D341Med (cell line): ENCODE measurements at regions not wholly inside any gene's neighbourhood (a gene's known extent, or its start where the extent isn't known, plus 50 kb on each side); places are given as distances from the start of the nearest gene placed in this dataset.

Source experiments
- DNase-seq: peaks from one replicate; pipeline ENCODE4 v3.0.0; 2012; ENCODE audit warnings: low spot score

DNA sequence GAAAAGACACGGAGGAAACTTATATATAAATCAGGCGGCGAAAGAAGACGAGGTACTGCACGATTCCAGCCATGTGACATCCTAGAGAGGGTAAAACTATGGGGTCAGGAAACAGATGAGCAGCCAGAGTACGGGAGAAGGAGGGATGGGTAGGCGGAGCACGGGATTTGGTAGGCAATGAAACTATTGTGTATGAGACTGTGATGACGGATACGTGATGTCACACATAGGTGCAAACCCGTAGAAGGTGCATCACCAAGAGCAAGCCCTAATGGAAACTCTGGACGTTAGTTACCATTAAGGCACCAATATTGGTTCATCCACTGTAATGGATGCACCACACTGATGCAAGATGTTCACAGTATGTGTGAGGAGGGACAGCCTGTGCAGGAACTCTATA is 93.8 kb upstream of the MGMT start:
- no peak for DNase-seq

DNA sequence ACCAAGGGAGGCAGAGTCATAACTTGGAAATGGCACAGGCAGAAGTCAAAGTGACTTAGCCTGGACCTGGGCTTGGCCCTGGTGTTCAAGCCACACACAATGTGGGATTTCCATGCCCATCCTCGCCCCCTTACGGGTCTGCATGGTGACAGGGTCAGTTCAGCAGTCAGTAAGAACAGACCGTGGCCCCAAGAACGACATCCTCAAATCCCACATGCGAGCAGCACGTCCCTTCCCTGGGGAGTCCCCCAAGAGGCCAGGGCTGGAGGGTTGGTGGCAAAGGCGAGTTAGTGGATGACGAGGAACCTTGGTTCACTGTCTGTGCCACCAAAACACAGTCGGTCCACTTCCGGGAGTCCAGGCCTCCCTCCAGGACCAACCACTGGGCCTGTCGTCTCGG is 93.3 kb upstream of the MGMT start:
- no peak for DNase-seq

DNA sequence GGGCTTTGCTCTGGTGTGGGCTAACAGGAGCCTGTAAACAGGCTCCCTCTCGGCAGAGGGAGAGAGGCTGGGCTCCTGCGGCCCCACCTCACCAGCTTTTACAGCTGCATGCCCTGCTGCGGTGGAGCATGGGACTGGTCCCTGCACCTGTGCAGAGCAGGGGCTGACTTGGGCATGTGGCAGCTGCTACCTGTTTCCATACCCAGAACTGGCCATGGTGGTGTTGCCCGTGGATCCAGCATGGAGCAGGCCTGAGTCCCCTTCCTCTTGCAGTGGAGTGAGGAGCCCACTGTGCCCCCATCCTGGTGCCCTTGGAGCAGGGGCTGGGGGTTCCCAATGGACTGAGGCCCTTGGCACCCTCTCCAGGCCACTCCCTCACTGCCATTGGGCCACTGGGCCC is 91.9 kb upstream of the MGMT start:
- no peak for DNase-seq

DNA sequence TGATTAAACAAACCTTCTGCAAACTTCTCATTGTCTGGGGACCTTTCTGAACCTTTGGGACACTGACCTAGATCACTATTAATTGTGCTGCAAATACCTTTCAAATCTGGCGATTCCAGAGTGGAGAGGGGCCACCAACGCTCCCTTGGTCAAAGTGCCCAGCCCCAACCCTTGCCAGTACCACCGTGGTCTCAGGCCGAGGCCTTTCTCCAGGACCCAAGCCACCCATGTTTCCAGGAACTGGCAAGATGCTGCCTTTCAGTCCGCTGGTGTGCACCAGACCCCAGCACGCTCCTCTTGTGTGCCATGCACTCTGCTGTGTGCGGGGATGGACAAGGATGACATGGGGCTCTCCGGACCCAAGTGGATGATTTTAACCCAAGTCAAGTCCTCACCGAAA is 91.1 kb upstream of the MGMT start:
- no peak for DNase-seq

DNA sequence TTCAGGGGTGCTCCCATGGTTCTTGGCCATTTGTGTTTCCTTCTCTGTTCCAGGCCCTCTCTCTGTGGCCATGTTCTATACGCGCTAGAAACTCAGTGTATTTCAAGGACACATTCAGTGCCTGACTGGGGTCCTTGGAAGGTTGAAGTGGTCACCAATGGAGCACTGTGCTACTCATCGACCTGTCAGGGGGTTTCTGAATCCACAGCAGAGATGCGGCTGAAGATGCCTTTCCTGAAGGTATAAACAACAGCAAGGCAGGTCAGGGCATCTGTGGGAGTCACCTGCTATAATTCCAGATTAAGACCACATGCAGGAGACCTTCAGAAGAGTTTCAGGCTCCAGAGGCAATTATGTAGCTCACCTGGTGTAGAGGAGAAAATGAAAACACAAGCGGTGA is 86.8 kb upstream of the MGMT start:
- no peak for DNase-seq

GRCh38 chr10:129381741-129382140 is 85.3 kb upstream of the MGMT start:
- no peak for DNase-seq

DNA sequence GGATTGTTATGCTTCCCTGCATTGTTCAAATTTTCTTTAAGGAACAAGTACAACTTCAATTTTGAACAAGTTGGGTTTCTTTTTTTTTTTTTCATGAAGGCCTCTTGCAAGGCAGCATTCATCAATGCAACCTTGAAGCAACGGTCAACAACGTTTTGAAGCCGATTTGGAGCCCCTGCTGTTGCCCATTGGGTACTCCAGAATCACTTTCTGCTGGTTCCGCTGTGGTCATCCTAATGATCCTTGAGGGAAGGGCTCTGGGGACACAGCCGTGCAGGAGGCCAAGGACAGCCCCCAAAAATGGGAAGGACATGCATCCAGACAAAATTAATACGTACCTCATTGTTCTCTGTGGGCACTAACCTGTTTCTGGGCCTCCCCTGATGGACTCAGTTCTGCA is 84.6 kb upstream of the MGMT start:
- DNase-seq: no peak

DNA sequence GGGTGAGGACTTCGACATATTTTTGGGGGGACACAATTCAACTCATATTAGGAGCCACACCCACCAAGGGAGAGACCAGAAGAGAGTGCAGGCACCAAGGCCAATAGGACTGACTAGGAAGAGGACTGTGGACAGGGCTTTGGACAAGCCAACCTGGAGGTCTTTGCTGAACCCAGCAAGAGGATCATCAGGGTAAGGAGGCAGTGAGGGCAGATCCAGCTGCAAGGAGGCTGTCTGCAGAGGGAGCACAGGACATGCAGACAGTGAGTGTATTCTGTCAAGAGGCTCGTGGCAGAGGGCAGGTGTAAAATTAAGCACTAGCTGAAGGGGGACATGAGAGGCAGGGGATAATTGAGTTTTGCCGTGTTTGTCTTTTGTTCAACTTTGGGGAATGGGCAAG is 83.4 kb upstream of the MGMT start:
- DNase-seq: no peak

DNA sequence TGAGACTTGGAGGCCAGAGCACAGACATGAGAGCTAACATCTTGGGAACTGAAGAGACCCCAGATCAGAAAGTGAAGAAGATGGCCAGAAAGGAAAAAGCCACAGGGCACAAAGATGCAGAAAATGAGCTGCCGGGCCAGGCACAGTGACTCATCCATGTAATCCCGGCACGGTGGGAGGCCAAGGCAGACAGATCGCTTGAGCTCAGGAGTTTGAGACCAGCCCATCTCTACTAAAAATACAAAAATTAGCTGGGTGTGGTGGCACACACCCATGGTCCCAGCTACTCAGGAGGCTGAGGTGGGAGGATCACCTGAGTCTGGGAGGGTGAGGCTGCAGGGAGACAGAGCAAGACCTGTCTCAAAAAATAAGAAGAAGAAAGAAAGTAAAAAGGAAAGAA is 81.4 kb upstream of the MGMT start:
- DNase-seq: no peak

- no peak for DNase-seq
Observed at GRCh38 chr10:129386415-129387257, 80.4 kb upstream of the MGMT start.

DNA sequence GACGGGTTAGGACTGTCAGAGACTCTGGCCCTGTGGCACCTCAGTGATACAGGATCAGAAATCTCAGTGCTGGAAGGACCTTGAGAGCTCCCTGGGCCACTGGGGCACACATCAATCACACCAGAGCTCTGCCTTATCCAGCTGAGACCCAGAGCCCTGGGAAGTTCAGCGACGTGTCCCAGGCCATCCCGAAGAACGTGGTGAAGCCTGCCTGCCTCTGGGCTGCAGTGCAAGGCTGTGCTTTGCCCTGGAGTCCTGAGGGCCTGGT is 79.8 kb upstream of the MGMT start:
- no peak for DNase-seq

GRCh38 chr10:129388435-129388834 is 78.6 kb upstream of the MGMT start:
- no peak for DNase-seq

- DNase-seq: no peak
Observed at GRCh38 chr10:129389194-129389593, 77.8 kb upstream of the MGMT start.

GRCh38 chr10:129390147-129390546 is 76.9 kb upstream of the MGMT start:
- DNase-seq: no peak

DNA sequence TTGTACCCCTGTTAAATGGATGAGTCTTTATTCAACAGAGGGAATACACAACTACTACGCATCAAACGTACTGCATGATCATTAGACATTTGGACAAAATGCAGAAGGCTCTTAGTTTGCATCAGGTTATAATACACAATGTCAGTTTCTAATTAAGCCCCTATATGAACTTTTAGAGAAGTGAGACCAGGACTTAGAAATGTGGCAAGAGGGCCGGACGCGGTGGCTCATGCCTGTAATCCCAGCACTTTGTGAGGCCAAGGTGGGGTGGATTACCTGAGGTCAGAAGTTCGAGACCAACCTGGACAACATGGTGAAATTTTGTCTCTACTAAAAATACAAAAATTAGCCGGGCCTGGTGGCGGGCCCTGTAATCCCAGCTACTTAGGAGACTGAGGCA is 76.3 kb upstream of the MGMT start:
- no peak for DNase-seq

- DNase-seq: no peak
Observed at GRCh38 chr10:129391464-129391863, 75.6 kb upstream of the MGMT start.

DNA sequence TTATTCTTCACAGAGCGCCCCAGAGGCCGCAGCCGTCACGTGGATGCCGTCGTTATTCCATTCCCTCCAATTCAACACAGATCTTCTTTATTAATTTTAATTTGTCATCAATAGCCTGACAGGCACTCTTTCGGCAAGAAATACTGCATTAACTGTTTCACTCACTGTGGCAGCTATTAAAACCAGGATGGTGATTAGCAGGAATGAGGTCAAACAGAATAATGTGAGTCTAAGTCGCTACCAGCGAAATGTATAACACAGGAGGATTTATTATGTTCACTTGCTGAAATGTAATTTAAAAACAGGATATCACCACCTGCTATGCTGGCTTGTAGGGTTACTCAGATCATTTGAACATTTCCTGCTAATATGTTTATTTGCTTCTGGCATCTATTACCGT is 74.2 kb upstream of the MGMT start:
- DNase-seq: no peak

- DNase-seq: no peak
Observed at GRCh38 chr10:129393812-129394211, 73.2 kb upstream of the MGMT start.

GRCh38 chr10:129394518-129395328 is 72.3 kb upstream of the MGMT start:
- no peak for DNase-seq

GRCh38 chr10:129396021-129396722 is 70.9 kb upstream of the MGMT start:
- DNase-seq: no peak

DNA sequence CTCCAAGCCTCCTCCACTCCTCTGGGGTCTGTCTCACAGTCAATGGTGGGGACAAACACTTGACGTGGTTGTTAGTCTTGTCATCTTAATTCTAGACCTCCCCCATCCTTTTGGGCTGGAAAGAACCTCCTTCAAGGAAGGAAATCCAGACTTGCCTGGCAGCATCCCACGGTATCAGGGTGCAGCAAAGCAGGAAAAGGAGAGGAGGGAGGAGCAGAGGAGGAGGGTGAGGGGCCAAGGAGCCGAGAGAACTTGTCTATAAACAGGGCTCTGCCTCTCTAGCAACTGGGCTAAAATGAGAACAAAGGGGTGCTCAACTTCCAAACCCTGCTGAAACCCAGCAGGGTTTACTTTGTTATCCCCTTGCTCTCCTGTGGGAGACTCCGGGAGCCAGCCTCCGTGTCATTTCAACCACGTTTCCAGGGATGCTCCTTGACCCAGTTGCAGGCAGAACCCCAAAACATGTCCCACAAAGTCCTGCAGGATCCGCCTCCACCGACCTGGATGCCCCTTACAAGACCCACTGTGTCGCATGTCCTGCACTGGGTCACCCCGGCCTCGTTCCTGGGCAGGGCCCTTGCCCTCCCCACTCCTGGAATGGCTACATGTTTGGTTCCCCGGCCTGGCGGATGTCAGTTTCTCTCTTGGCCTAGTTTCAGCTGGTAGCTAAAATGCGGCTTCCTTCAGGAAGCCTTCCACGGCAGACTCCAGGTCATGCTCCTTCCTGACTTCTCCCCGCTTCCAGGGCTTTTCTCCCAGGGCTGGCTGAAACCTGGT is 69.7 kb upstream of the MGMT start:
- no peak for DNase-seq

GRCh38 chr10:129398711-129399141 is 68.3 kb upstream of the MGMT start:
- DNase-seq: no peak
